K562 (cell line): ENCODE measurements at regions not wholly inside any gene's neighbourhood (a gene's known extent, or its start where the extent isn't known, plus 50 kb on each side); places are given as distances from the start of the nearest gene placed in this dataset.

ENCODE experiments used
- ATAC-seq: fragments of 200-7000 bp; cut with Tn5 transposase; 3 replicates; pipeline ENCODE4 v1.9.1; 2020; ENCODE audit warnings: moderate library complexity
- BruUV-seq: library from RNA; stranded (reverse); fragments of 400-500 nt; replicated peaks from 2 replicates; lab custom pipeline; 2021; lab: Mats Ljungman, UMichigan
- CTCF ChIA-PET: fragments of 300-600 bp; formaldehyde crosslinking; extraction: SDS; loops from one replicate; lab custom pipeline; 2021; ENCODE audit warnings: low intra/inter-chr PET ratio; lab: Yijun Ruan, JAX
- POLR2A ChIA-PET: fragments of 300-600, 350-650 bp; sonication (Branson Sonifier 250); formaldehyde crosslinking; extraction: SDS; loops from one replicate; lab custom pipeline; 2021; ENCODE audit warnings: antibody characterized with exemption, inconsistent platforms; lab: Yijun Ruan, JAX
- DNase-seq, 4 experiments: peaks; one replicate each; pipeline versions ENCODE4 v3.0.0 to v3.0.0-alpha.2; 2011 to 2018; ENCODE audit warnings: low spot score in 3 of 4, mixed read lengths in 3 of 4; ENCODE audit errors: extremely low read depth in 1 of 4
- FAIRE-seq: peaks from 2 replicates; lab custom pipeline; 2011; peaks lifted over from hg19 to GRCh38; lab: Jason Lieb, UNC
- H2AFZ ChIP-seq: 2 replicates; pipeline ENCODE4 v1.6.0; 2011; ENCODE audit warnings: low read depth, low read length, control low read depth, inconsistent platforms
- H3K27ac ChIP-seq: fragments of 200-600 bp; 3 replicates; pipeline ENCODE4 v1.8.0; 2011; ENCODE audit warnings: low read depth, mild to moderate bottlenecking, control low read depth, inconsistent platforms, low read length, moderate library complexity, mixed read lengths; ENCODE audit errors: extremely low read depth
- H3K27me3 ChIP-seq, 2 experiments: fragments of 300-600 bp in 1 of 2; 2 replicates in 1 of 2; 3 replicates in 1 of 2; pipeline versions ENCODE4 v1.6.0 to v1.8.0; 2011; ENCODE audit warnings: inconsistent platforms in 2 of 2, low read length in 2 of 2, mild to moderate bottlenecking in 1 of 2, mixed read lengths in 1 of 2, moderate library complexity in 1 of 2; ENCODE audit not compliant: control insufficient read depth in 2 of 2, insufficient read depth in 2 of 2
- H3K36me3 ChIP-seq: fragments of 300-600 bp; 3 replicates; pipeline ENCODE4 v1.8.0; 2011; ENCODE audit warnings: mild to moderate bottlenecking, low read length, inconsistent platforms; ENCODE audit not compliant: control insufficient read depth, insufficient read depth
- H3K4me1 ChIP-seq, 2 experiments: fragments of 200-600 bp in 1 of 2; replicated peaks in 1 of 2; 2 replicates in 1 of 2; 3 replicates in 1 of 2; pipeline versions ENCODE4 v1.5.1 to v1.8.0; 2011; ENCODE audit warnings: inconsistent platforms in 2 of 2, low read length in 2 of 2, mild to moderate bottlenecking in 1 of 2, mixed read lengths in 1 of 2, moderate library complexity in 1 of 2; ENCODE audit not compliant: control insufficient read depth in 2 of 2, insufficient read depth in 2 of 2
- H3K4me2 ChIP-seq: 2 replicates; pipeline ENCODE4 v1.6.1; 2011; ENCODE audit warnings: low read length, control low read depth, inconsistent platforms, mixed read lengths; ENCODE audit not compliant: insufficient read depth
- H3K4me3 ChIP-seq: fragments of 200-600 bp; sonication (generic), shearing (Covaris generic); 2 replicates; pipeline ENCODE4 v1.5.1; 2016; ENCODE audit warnings: control low read depth, inconsistent platforms
- H3K79me2 ChIP-seq: fragments of 200-600 bp; 3 replicates; pipeline ENCODE4 v1.8.0; 2011; ENCODE audit warnings: low read length, inconsistent platforms; ENCODE audit not compliant: control insufficient read depth, insufficient read depth
- H3K9ac ChIP-seq, 2 experiments: 2 replicates each; pipeline versions ENCODE4 v1.6.0 to v1.6.1; 2011; ENCODE audit warnings: low read depth in 2 of 2, low read length in 2 of 2, control low read depth in 1 of 2, inconsistent platforms in 1 of 2, mild to moderate bottlenecking in 1 of 2, mixed read lengths in 1 of 2; ENCODE audit not compliant: insufficient read depth in 1 of 2
- H3K9me1 ChIP-seq: one replicate; pipeline ENCODE4 v1.6.0; 2011; ENCODE audit warnings: inconsistent platforms, mild to moderate bottlenecking, low read length, moderate library complexity; ENCODE audit not compliant: control insufficient read depth, insufficient read depth
- H3K9me3 ChIP-seq: replicated peaks from 2 replicates; pipeline ENCODE4 v1.5.1; 2011; ENCODE audit warnings: low read depth, low read length, inconsistent platforms; ENCODE audit not compliant: control insufficient read depth, insufficient read depth
- H4K20me1 ChIP-seq: replicated peaks from 2 replicates; pipeline ENCODE4 v1.6.1; 2011; ENCODE audit warnings: low read length, inconsistent platforms, mixed read lengths; ENCODE audit not compliant: control insufficient read depth, insufficient read depth
- HIVEP1 ChIP-seq: fragments of 250-450 bp; sonication (Bioruptor Pico); IDR thresholded peaks from 2 replicates; pipeline ENCODE4 v1.4.0; 2020; ENCODE audit warnings: mild to moderate bottlenecking
- KDM1A ChIP-seq, 2 experiments: fragments of 450-650 bp; IDR thresholded peaks; 2 replicates each; pipeline ENCODE4 v1.6.1; 2016; ENCODE audit warnings: mild to moderate bottlenecking in 2 of 2
- L3MBTL2 ChIP-seq: fragments of 450-650 bp; IDR thresholded peaks from 2 replicates; pipeline ENCODE4 v1.6.1; 2016; ENCODE audit warnings: mild to moderate bottlenecking, moderate library complexity
- LEF1 ChIP-seq: fragments of 450-650 bp; IDR thresholded peaks from 2 replicates; pipeline ENCODE4 v1.6.1; 2016; ENCODE audit warnings: mild to moderate bottlenecking
- in situ Hi-C: fragments of 300-500 bp; cut with MboI; formaldehyde crosslinking; loops from 4 replicates; pipeline ENCODE4 v1.15.0; 2018; ENCODE audit warnings: inconsistent platforms, mixed read lengths
- intact Hi-C: fragments of 100-400 bp; cut with micrococcal nuclease; formaldehyde crosslinking; loops from 2 replicates; pipeline ENCODE4 v1.14.2; 2022
- TF ChIP-seq, protein P1 (sequence below): fragments of 450-650 bp; IDR thresholded peaks from 2 replicates; pipeline ENCODE4 v1.6.1; 2016; ENCODE audit warnings: low read depth

DNA sequence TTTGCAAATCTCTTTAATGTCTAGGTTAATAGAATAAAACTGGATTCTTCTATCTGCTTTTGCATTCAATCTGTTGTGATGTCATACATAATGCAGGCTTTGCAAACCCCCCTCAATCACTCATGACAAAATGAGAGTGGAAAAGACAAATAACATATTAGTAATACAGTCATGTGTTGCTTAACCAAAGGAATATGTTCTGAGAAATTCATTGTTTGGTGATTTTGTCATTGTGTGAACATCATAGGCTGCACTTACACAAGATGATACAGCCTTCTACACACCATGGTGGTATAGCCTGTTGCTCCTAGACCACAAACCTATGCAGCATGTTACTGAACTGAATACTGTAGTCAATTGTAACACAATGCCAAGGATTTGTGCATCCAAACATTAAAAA, 87.3 kb upstream of the SEC61G start:
- TF ChIP-seq HIVEP1 (CRISPR knock-in tag), result no peak
- no peak for TF ChIP-seq KDM1A (IDR thresholded peaks at IDR 0.05)
- TF ChIP-seq LEF1, result no peak
- TF ChIP-seq, protein P1, sequence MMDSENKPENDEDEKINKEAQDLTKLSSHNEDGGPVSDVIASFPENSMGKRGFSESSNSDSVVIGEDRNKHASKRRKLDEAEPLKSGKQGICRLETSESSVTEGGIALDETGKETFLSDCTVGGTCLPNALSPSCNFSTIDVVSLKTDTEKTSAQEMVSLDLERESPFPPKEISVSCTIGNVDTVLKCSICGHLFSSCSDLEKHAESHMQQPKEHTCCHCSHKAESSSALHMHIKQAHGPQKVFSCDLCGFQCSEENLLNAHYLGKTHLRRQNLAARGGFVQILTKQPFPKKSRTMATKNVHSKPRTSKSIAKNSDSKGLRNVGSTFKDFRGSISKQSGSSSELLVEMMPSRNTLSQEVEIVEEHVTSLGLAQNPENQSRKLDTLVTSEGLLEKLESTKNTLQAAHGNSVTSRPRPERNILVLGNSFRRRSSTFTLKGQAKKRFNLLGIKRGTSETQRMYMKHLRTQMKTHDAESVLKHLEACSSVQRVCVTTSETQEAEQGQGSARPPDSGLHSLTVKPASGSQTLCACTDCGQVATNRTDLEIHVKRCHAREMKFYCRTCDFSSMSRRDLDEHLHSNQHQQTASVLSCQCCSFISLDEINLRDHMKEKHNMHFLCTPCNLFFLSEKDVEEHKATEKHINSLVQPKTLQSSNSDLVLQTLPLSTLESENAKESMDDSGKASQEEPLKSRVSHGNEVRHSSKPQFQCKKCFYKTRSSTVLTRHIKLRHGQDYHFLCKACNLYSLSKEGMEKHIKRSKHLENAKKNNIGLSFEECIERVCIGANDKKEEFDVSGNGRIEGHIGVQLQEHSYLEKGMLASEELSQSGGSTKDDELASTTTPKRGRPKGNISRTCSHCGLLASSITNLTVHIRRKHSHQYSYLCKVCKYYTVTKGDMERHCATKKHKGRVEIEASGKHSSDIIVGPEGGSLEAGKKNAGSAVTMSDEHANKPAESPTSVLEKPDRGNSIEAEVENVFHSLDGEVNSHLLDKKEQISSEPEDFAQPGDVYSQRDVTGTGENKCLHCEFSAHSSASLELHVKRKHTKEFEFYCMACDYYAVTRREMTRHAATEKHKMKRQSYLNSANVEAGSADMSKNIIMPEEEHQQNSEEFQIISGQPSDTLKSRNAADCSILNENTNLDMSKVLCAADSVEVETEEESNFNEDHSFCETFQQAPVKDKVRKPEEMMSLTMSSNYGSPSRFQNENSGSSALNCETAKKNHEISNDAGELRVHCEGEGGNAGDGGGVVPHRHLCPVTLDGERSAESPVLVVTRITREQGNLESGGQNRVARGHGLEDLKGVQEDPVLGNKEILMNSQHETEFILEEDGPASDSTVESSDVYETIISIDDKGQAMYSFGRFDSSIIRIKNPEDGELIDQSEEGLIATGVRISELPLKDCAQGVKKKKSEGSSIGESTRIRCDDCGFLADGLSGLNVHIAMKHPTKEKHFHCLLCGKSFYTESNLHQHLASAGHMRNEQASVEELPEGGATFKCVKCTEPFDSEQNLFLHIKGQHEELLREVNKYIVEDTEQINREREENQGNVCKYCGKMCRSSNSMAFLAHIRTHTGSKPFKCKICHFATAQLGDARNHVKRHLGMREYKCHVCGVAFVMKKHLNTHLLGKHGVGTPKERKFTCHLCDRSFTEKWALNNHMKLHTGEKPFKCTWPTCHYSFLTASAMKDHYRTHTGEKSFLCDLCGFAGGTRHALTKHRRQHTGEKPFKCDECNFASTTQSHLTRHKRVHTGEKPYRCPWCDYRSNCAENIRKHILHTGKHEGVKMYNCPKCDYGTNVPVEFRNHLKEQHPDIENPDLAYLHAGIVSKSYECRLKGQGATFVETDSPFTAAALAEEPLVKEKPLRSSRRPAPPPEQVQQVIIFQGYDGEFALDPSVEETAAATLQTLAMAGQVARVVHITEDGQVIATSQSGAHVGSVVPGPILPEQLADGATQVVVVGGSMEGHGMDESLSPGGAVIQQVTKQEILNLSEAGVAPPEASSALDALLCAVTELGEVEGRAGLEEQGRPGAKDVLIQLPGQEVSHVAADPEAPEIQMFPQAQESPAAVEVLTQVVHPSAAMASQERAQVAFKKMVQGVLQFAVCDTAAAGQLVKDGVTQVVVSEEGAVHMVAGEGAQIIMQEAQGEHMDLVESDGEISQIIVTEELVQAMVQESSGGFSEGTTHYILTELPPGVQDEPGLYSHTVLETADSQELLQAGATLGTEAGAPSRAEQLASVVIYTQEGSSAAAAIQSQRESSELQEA, result no peak
- TF ChIP-seq L3MBTL2, result no peak
- no peaks in the 10 kb centered on the region for H3K9me3 ChIP-seq
- ATAC-seq, result no peak
- no peaks in the 10 kb centered on the region; the same call in 2 of the 3 replicates for H3K79me2 ChIP-seq
- BruUV-seq, result no TSS peak
- POLR2A ChIA-PET, result interaction anchor here (0.7 kb wide), 1 partner anchor 12 kb away, joined by 3 read pairs; no protein-coding TSS in a partner anchor
- CTCF ChIA-PET, result no interaction called here
- H2AFZ ChIP-seq, result no peak overlapping the region
- no peak for DNase-seq
- no peak overlapping the region for H3K4me2 ChIP-seq
- in situ Hi-C loops (no loop called here), intact Hi-C loops (loop anchor here (10.0 kb wide), 1 partner anchor 409 kb away; no protein-coding TSS in a partner anchor)
- no peak overlapping the region for H3K27ac ChIP-seq
- no peaks in the 10 kb centered on the region for H3K4me1 ChIP-seq
- no peaks in the 10 kb centered on the region for H3K9me1 ChIP-seq
- FAIRE-seq, result no peak
- H3K36me3 ChIP-seq, result no peaks in the 10 kb centered on the region
- no peak overlapping the region for H3K9ac ChIP-seq
- H3K4me3 ChIP-seq, result no peak overlapping the region
- H3K27me3 ChIP-seq, result no peaks in the 10 kb centered on the region
- H4K20me1 ChIP-seq, result no peaks in the 10 kb centered on the region
